T-helper 17 cell (primary cell): ENCODE measurements at regions not wholly inside any gene's neighbourhood (a gene's known extent, or its start where the extent isn't known, plus 50 kb on each side); places are given as distances from the start of the nearest gene placed in this dataset.
A peak's percentile ranks its signal among the peaks of the same experiment; 100 is the strongest.

ENCODE experiments used
- ATAC-seq: fragments of 150-1000 bp; cut with Tn5 transposase; 2 replicates; pipeline ENCODE4 v1.10.0; 2021; ENCODE audit warnings: mild to moderate bottlenecking, moderate library complexity
- DNase-seq, 3 donors: peaks; one replicate each; pipeline versions ENCODE4 v3.0.0 to v3.0.0-alpha.2; 2020 to 2021
- H3K9me3 ChIP-seq: one replicate; pipeline ENCODE4 v1.7.0; 2013; ENCODE audit warnings: low read length, mild to moderate bottlenecking; ENCODE audit not compliant: control insufficient read depth, poor library complexity, severe bottlenecking
- H3K27ac Mint-ChIP-seq: one replicate; pipeline ENCODE4 v1.8.0; 2022; ENCODE audit warnings: mild to moderate bottlenecking, moderate library complexity, mixed read lengths
- H3K27me3 Mint-ChIP-seq: one replicate; pipeline ENCODE4 v1.8.0; 2022; ENCODE audit warnings: mixed read lengths
- H3K36me3 Mint-ChIP-seq: one replicate; pipeline ENCODE4 v1.8.0; 2022; ENCODE audit warnings: low read depth, mixed read lengths
- H3K4me1 Mint-ChIP-seq: one replicate; pipeline ENCODE4 v1.8.0; 2022; ENCODE audit warnings: mild to moderate bottlenecking, mixed read lengths
- H3K4me3 Mint-ChIP-seq: one replicate; pipeline ENCODE4 v1.8.0; 2022; ENCODE audit warnings: mild to moderate bottlenecking, moderate library complexity, mixed read lengths

DNA sequence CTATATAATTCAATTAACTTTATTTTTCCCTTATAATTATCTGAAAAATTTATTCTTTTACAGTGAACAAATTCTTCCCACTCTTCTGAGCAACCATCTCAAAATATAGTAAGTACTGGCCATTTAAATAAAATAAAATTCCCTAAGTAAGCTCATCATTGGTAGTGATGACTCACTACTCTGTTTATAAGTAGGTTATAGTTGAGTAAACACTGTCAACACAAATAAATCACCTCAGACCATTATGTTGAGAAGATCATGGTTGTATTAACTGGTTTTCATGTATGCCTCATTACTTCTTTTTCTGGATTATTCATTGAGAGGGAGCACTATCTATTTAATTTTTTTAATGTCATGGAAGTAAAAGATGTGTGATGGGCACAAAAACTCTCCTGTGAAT, 220.5 kb downstream of the SEC23A start:
- no peak overlapping the region for H3K27ac Mint-ChIP-seq
- no peaks in the 10 kb centered on the region for H3K36me3 Mint-ChIP-seq
- H3K4me1 Mint-ChIP-seq, result peaks cover 3% of the 10 kb centered on the region

DNA sequence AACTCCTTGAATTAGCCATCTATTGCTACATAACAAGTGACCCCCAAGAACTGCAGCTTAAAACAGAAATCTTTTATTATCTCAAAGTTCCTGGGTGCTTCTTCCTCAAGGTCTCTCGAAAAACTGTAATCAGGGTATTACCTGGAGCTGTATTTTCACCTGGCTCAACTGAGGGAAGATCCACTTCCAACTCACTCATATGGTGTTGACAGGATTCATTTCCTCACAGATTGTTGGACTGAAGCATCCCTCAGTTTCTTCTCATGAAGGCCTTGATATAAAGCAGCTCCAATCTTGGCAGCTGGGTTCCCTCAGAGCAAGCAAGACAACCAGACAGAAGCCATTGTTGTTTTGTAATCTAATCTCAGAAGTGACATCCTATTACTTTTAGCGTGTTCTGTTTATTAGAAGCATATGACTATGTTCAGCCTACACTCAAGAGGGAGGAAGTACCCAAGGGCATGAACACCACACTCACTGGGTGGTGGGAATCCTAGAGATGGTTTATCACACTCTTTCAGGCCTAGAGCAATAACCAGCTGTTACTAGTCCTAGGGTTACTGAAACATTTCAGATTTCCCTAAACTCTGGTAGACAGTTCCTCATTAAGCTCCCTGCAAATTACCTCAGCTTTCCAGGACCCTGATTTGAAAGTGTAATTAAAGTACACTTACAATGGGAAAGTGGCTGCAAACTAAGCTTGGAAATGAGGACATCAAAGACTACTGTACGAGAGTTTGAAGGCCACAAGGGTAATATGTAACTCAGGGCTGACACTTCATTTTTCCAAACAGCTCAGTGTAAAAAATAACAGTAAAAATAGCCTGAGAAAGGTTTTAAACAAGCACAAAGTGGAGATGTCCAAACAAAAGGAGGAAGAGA, 222.2 kb downstream of the SEC23A start:
- Mint-ChIP-seq H3K36me3 (no peaks in the 10 kb centered on the region), H3K4me1 (peaks cover 3% of the 10 kb centered on the region), H3K4me3 (no peak overlapping the region), H3K27ac (no peak overlapping the region), H3K27me3 (peaks cover 30% of the 10 kb centered on the region)
- no peaks in the 10 kb centered on the region for H3K9me3 ChIP-seq
- DNase-seq (no peak), ATAC-seq (no peak)

More for the DNA sequence above, 220.5 kb downstream of the SEC23A start:
- H3K9me3 ChIP-seq, result no peaks in the 10 kb centered on the region
- no peak for DNase-seq
- Mint-ChIP-seq H3K4me3 (no peak overlapping the region), H3K27me3 (peaks cover 35% of the 10 kb centered on the region)
- ATAC-seq, result no peak

- no peak for DNase-seq
- Mint-ChIP-seq H3K36me3 (no peaks in the 10 kb centered on the region), H3K27me3 (peaks cover 23% of the 10 kb centered on the region)
Observed at GRCh38 chr14:38877744-38878388, 225.2 kb downstream of the SEC23A start.

GRCh38 chr14:38874721-38875120, 228.3 kb downstream of the SEC23A start:
- Mint-ChIP-seq H3K4me3 (no peak overlapping the region), H3K27me3 (peaks cover 15% of the 10 kb centered on the region), H3K36me3 (peaks cover 2% of the 10 kb centered on the region), H3K27ac (no peak overlapping the region), H3K4me1 (peaks cover 3% of the 10 kb centered on the region)
- no peak for DNase-seq
- no peaks in the 10 kb centered on the region for H3K9me3 ChIP-seq
- ATAC-seq, result no peak

More at GRCh38 chr14:38877744-38878388, 225.2 kb downstream of the SEC23A start:
- no peak for ATAC-seq
- H3K4me1 Mint-ChIP-seq, result peaks cover 3% of the 10 kb centered on the region
- H3K9me3 ChIP-seq, result no peaks in the 10 kb centered on the region
- H3K27ac Mint-ChIP-seq, result no peak overlapping the region
- H3K4me3 Mint-ChIP-seq, result no peak overlapping the region

DNA sequence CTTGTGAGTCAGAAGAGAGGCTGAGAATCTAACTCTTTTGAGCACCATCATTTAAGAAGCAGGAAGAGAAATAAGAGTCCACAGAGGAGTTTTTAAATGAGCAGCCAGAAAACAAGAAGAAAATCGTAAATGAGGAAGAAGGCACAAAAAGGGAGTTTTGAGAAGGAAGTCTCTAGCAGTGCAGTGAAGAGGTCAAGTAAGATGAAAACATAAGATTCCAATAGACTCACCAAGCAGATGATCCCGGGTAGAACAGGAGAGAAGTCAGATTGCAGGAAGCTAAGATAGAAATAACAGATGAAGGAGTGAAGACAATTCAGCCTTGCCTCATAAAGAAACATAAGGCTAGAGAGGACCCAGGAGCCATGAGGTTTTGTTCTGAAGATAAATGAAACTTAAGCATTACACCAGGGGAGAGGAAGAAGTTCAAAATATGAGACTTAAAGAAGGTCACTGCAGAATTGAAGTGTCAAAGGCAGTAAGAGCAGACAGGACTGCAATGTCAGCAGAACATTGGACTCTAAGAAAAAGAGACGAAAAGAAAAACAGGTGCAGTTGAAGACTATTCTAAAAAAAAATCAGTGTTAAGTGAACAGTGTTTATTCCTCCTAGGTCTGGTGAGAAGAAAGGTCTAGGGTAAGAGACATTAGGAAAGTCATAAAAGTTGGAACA, 229.0 kb downstream of the SEC23A start:
- ATAC-seq, result no peak

GRCh38 chr14:38870296-38870836, 232.7 kb downstream of the SEC23A start:
- Mint-ChIP-seq H3K4me1 (no peaks in the 10 kb centered on the region), H3K27ac (no peak overlapping the region), H3K4me3 (no peak overlapping the region), H3K36me3 (peaks cover 2% of the 10 kb centered on the region), H3K27me3 (peaks cover 10% of the 10 kb centered on the region)
- H3K9me3 ChIP-seq, result no peaks in the 10 kb centered on the region
- ATAC-seq (no peak), DNase-seq (no peak)

More for the DNA sequence above, 229.0 kb downstream of the SEC23A start:
- peaks cover 3% of the 10 kb centered on the region for H3K4me1 Mint-ChIP-seq
- H3K4me3 Mint-ChIP-seq, result no peak overlapping the region
- peaks cover 8% of the 10 kb centered on the region for H3K27me3 Mint-ChIP-seq
- no peak for DNase-seq
- no peaks in the 10 kb centered on the region for H3K9me3 ChIP-seq
- peaks cover 2% of the 10 kb centered on the region for H3K36me3 Mint-ChIP-seq
- H3K27ac Mint-ChIP-seq, result no peak overlapping the region

DNA sequence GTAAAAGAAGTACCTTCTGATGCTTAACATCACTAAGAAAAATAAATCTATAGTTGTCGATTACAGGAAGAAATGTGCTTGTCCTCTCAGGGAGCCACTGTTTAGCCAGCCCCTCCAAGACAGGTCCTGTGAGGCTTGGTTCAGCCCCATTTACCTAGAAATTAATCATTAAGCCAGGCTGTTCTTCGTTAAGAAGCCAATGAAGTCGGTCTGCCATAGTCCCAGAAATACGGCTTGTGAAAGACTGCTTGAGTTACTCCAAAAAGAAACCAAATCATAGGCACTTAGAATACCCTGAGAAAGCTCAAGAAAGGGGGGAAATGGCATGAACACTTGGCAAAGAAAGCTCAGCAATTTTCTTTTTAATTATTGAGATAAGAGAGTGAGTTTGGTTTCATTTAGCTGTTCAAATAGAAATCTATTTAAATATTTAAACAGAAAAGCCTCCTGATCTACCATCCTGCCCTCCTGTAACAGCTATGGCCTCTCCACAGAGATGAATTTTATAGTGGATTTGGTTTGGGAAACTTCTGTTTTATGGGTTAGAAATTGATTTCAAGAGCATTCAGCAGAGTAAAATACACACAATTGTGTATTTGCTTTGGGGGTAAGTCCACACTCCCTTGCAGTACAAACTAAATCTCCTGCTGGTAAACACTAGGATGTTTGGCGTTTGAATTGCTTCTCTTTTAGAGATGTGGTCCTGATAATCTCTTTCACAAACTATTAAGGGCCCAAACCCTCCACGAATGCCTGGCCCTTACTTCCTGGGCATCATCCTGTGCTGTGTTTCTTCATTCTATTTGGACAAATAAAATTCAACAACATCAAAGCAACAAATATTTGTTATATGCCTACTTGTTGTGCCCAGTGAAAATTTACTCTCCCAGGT, 234.4 kb downstream of the SEC23A start:
- no peaks in the 10 kb centered on the region for H3K9me3 ChIP-seq
- ATAC-seq, result no peak
- Mint-ChIP-seq H3K36me3 (peaks cover 2% of the 10 kb centered on the region), H3K27me3 (peaks cover 10% of the 10 kb centered on the region), H3K4me3 (no peak overlapping the region), H3K4me1 (no peaks in the 10 kb centered on the region), H3K27ac (no peak overlapping the region)
- DNase-seq, result no peak

- Mint-ChIP-seq H3K27me3 (peaks cover 10% of the 10 kb centered on the region), H3K4me3 (no peak overlapping the region), H3K36me3 (peaks cover 2% of the 10 kb centered on the region), H3K27ac (no peak overlapping the region), H3K4me1 (no peaks in the 10 kb centered on the region)
- ATAC-seq, result peak; percentile 64
- peak in 1 of 3 donors; percentile 29 for DNase-seq
- H3K9me3 ChIP-seq, result no peaks in the 10 kb centered on the region
Observed at GRCh38 chr14:38867561-38868150, 235.4 kb downstream of the SEC23A start.

GRCh38 chr14:38866461-38866860, 236.6 kb downstream of the SEC23A start:
- peaks cover 10% of the 10 kb centered on the region for H3K27me3 Mint-ChIP-seq
- H3K27ac Mint-ChIP-seq, result no peak overlapping the region
- H3K4me3 Mint-ChIP-seq, result no peak overlapping the region
- no peak for DNase-seq
- no peaks in the 10 kb centered on the region for H3K4me1 Mint-ChIP-seq
- no peaks in the 10 kb centered on the region for H3K9me3 ChIP-seq
- ATAC-seq, result no peak
- peaks cover 2% of the 10 kb centered on the region for H3K36me3 Mint-ChIP-seq

DNA sequence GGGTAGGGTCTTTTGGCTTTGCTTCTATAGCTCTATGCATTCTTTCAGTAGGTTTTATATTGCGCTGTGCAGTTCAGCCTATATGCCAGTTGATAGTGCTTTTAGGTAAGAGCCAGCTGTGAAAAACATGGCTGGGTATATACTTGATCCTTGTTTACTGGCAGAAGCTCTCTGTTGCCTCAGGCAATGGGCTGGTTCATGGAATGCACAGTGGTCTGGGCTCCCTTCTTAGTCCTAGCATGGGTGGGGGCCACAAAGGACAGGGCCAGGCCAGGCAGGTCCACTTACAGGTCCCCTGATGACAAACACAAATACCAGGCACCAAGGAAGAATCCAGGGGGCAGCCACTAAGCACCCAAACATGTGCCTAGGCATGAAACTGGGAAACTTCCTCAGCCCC, 240.7 kb downstream of the SEC23A start:
- H3K9me3 ChIP-seq, result no peaks in the 10 kb centered on the region
- no peak overlapping the region for H3K4me3 Mint-ChIP-seq
- peaks cover 6% of the 10 kb centered on the region for H3K27me3 Mint-ChIP-seq
- no peak overlapping the region for H3K27ac Mint-ChIP-seq
- H3K36me3 Mint-ChIP-seq, result no peaks in the 10 kb centered on the region
- no peak for ATAC-seq
- no peak for DNase-seq
- no peaks in the 10 kb centered on the region for H3K4me1 Mint-ChIP-seq

- Mint-ChIP-seq H3K4me3 (no peak overlapping the region), H3K4me1 (no peaks in the 10 kb centered on the region), H3K27ac (no peak overlapping the region), H3K27me3 (no peaks in the 10 kb centered on the region), H3K36me3 (no peaks in the 10 kb centered on the region)
- no peak for DNase-seq
- no peak for ATAC-seq
- H3K9me3 ChIP-seq, result no peaks in the 10 kb centered on the region
Observed at GRCh38 chr14:38860530-38860929, 242.5 kb downstream of the SEC23A start.

- no peaks in the 10 kb centered on the region for H3K27me3 Mint-ChIP-seq
- no peak overlapping the region for H3K4me3 Mint-ChIP-seq
- DNase-seq, result no peak
- H3K27ac Mint-ChIP-seq, result no peak overlapping the region
- H3K36me3 Mint-ChIP-seq, result no peaks in the 10 kb centered on the region
- no peaks in the 10 kb centered on the region for H3K9me3 ChIP-seq
- no peak for ATAC-seq
- no peaks in the 10 kb centered on the region for H3K4me1 Mint-ChIP-seq
Observed at GRCh38 chr14:38856798-38857197, 246.2 kb downstream of the SEC23A start.
